ENCODE measurements at regions not wholly inside any gene's neighbourhood (a gene's known extent, or its start where the extent isn't known, plus 50 kb on each side); places are given as distances from the start of the nearest gene placed in this dataset.

DNA sequence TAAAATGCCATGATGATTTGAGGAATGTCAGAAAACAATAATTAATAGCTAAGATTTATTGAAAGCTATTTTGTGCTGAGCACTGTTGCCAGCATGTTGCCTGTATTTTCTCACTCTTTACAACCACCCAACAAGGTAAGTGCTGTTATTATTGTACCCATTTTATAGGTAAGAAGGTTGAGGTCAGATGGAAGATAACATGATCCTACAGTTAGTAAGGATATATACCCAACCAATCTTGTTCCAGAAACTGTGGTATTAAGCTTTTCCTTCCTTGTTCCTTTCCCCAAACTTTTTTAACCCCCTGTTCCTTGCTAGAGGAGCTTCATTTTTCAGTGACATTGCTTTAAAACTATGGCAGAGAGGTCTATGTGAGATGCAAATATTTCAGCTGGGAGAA, 738.0 kb upstream of the ZEB2 start:
- no peak overlapping the region for H3K4me3 ChIP-seq
- H3K4me1 ChIP-seq (replicated peaks; ENCODE audit: insufficient read depth) = 0 out of 2 replicates have a peak, but pooled peaks cover 3% of the 10 kb centered on the region
- H3K4me2 ChIP-seq = no peak overlapping the region
- no peak overlapping the region for H3K27ac ChIP-seq
- ChIA-PET CTCF (no interaction called here), POLR2A (ENCODE audit: unreplicated experiment) (no interaction called here)
- H3F3A ChIP-seq (ENCODE audit: insufficient read depth, low read depth) = no peaks in the 10 kb centered on the region
- H3K27me3 ChIP-seq (ENCODE audit: insufficient read depth, low read depth) = no peaks in the 10 kb centered on the region
- no peaks in the 10 kb centered on the region for H3K79me2 ChIP-seq (ENCODE audit: low read depth)
- H4K20me1 ChIP-seq (ENCODE audit: insufficient read depth) = no peaks in the 10 kb centered on the region
- H3K9me2 ChIP-seq (ENCODE audit: insufficient read depth) = no peaks in the 10 kb centered on the region; the same call in 1 of the 2 replicates
- no peak for DNase-seq
- no peaks in the 10 kb centered on the region for H3K36me3 ChIP-seq (ENCODE audit: low read depth)
- no peak overlapping the region for H2AFZ ChIP-seq
- TF ChIP-seq, protein P1, sequence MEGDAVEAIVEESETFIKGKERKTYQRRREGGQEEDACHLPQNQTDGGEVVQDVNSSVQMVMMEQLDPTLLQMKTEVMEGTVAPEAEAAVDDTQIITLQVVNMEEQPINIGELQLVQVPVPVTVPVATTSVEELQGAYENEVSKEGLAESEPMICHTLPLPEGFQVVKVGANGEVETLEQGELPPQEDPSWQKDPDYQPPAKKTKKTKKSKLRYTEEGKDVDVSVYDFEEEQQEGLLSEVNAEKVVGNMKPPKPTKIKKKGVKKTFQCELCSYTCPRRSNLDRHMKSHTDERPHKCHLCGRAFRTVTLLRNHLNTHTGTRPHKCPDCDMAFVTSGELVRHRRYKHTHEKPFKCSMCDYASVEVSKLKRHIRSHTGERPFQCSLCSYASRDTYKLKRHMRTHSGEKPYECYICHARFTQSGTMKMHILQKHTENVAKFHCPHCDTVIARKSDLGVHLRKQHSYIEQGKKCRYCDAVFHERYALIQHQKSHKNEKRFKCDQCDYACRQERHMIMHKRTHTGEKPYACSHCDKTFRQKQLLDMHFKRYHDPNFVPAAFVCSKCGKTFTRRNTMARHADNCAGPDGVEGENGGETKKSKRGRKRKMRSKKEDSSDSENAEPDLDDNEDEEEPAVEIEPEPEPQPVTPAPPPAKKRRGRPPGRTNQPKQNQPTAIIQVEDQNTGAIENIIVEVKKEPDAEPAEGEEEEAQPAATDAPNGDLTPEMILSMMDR (conservative IDR thresholded peaks at IDR 0.05) = no peak
- TF ChIP-seq EZH2 (IDR thresholded peaks at IDR 0.05; ENCODE audit: low read depth) = no peak
- no TSS peak for BruUV-seq (replicated peaks)
- intact Hi-C loops (cut with micrococcal nuclease; ENCODE audit: unreplicated experiment) = no loop called here
- no peaks in the 10 kb centered on the region for H3K9me3 ChIP-seq (ENCODE audit: insufficient read depth, low read depth)

DNA sequence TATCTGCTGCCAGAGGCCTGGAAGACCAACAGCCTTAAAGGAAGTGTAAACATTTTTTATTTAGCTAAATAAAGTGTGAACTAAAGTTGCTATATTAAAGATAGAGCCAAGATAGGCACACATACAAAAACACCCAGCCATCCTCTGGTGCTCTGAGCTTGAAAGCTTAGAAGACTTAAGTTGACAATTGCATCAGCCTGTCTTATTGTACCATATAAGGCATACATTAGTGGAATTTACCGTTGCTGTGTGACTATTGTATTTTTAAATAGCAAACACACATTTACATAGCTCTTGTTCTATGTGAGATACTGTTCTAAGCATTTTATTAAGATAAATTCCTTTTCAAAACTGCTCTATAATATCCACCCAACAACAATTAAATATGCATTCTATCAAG, 736.6 kb upstream of the ZEB2 start:
- Histone ChIP-seq H3K4me2 (no peak overlapping the region), H4K20me1 (ENCODE audit: insufficient read depth) (no peaks in the 10 kb centered on the region), H3K9me3 (ENCODE audit: insufficient read depth, low read depth) (no peaks in the 10 kb centered on the region), H3F3A (ENCODE audit: insufficient read depth, low read depth) (no peaks in the 10 kb centered on the region), H3K9me2 (ENCODE audit: insufficient read depth) (no peaks in the 10 kb centered on the region; the same call in 1 of the 2 replicates), H3K79me2 (ENCODE audit: low read depth) (no peaks in the 10 kb centered on the region), H3K4me3 (no peak overlapping the region), H3K27me3 (ENCODE audit: insufficient read depth, low read depth) (no peaks in the 10 kb centered on the region), H3K36me3 (ENCODE audit: low read depth) (no peaks in the 10 kb centered on the region), H3K27ac (no peak overlapping the region), H3K4me1 (replicated peaks; ENCODE audit: insufficient read depth) (0 out of 2 replicates have a peak, but pooled peaks cover 3% of the 10 kb centered on the region), H2AFZ (no peak overlapping the region)
- no peak for TF ChIP-seq EZH2 (IDR thresholded peaks at IDR 0.05; ENCODE audit: low read depth)
- TF ChIP-seq, protein P1 (conservative IDR thresholded peaks at IDR 0.05) = no peak
- ChIA-PET POLR2A (ENCODE audit: unreplicated experiment) (interaction anchor here (0.5 to 0.6 kb wide), 2 partner anchors 521 to 1142 kb away, joined by 4 read pairs; no protein-coding TSS in a partner anchor), CTCF (no interaction called here)
- no TSS peak for BruUV-seq (replicated peaks)
- intact Hi-C loops (cut with micrococcal nuclease; ENCODE audit: unreplicated experiment) = no loop called here
- DNase-seq = no peak

DNA sequence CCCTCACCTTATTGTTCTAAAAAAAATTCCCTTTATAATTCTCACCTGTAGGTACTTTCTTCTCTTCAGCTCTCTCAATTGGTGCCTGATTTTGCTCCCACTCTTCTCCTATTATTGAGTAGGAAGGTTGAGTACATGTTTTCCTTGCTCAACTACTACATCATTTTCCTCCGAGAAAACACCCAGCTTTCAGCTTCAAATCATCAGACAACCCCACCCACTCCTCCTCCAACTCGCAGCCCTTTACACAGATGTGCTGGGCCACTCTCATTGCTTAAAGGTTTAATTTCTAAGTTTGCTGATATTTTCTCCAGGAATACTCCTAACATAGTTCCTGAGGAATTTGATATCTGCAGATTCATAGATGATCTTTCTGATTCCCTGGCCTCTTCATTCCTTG, 734.4 kb upstream of the ZEB2 start:
- Histone ChIP-seq H3K4me3 (no peak overlapping the region), H3F3A (ENCODE audit: insufficient read depth, low read depth) (no peaks in the 10 kb centered on the region), H3K27me3 (ENCODE audit: insufficient read depth, low read depth) (no peaks in the 10 kb centered on the region), H2AFZ (no peak overlapping the region), H3K36me3 (ENCODE audit: low read depth) (no peaks in the 10 kb centered on the region), H3K79me2 (ENCODE audit: low read depth) (no peaks in the 10 kb centered on the region), H3K9me2 (ENCODE audit: insufficient read depth) (no peaks in the 10 kb centered on the region; the same call in 1 of the 2 replicates), H3K27ac (no peak overlapping the region), H3K4me1 (replicated peaks; ENCODE audit: insufficient read depth) (0 out of 2 replicates have a peak, but pooled peaks cover 3% of the 10 kb centered on the region), H4K20me1 (ENCODE audit: insufficient read depth) (no peaks in the 10 kb centered on the region), H3K9me3 (ENCODE audit: insufficient read depth, low read depth) (no peaks in the 10 kb centered on the region), H3K4me2 (no peak overlapping the region; the same call in 1 of the 2 replicates)
- no TSS peak for BruUV-seq (replicated peaks)
- intact Hi-C loops (cut with micrococcal nuclease; ENCODE audit: unreplicated experiment) = no loop called here
- POLR2A ChIA-PET (ENCODE audit: unreplicated experiment) = no interaction called here
- CTCF ChIA-PET = no interaction called here
- TF ChIP-seq, protein P1 (conservative IDR thresholded peaks at IDR 0.05) = no peak
- no peak for TF ChIP-seq EZH2 (IDR thresholded peaks at IDR 0.05; ENCODE audit: low read depth)
- no peak for DNase-seq
